Astrocyte of the cerebellum (primary cell): ENCODE measurements at regions not wholly inside any gene's neighbourhood (a gene's known extent, or its start where the extent isn't known, plus 50 kb on each side); places are given as distances from the start of the nearest gene placed in this dataset.

ENCODE experiments used
- DNase-seq: peaks from one replicate; pipeline ENCODE4 v3.0.0-alpha.2; 2011; ENCODE audit warnings: low read depth
- H3K4me3 ChIP-seq: 2 replicates; pipeline ENCODE4 v1.5.1; 2011; ENCODE audit warnings: mild to moderate bottlenecking, low read depth, low read length, moderate library complexity
- CTCF ChIP-seq: IDR thresholded peaks from 2 replicates; pipeline ENCODE4 v1.5.1; 2012; ENCODE audit warnings: low read length, low read depth, moderate library complexity, mild to moderate bottlenecking; ENCODE audit errors: missing control alignments
- in situ Hi-C: cut with HindIII; loops from 2 replicates; pipeline ENCODE4 v1.10.0; 2017; ENCODE audit warnings: low sequenced_read_pairs

- in situ Hi-C loops: loop anchor here (25.0 kb wide), 1 partner anchor 643 kb away; the partner anchor contains the start of genes NUP37 and PARPBP
- DNase-seq: no peak
- TF ChIP-seq CTCF: no peak
- H3K4me3 ChIP-seq: no peak overlapping the region
These were observed 161.8 kb downstream of the PAH start for GRCh38 chr12:102755266-102755665.

GRCh38 chr12:102753802-102754201 is 163.2 kb downstream of the PAH start:
- in situ Hi-C loops: loop anchor here (25.0 kb wide), 1 partner anchor 642 kb away; the partner anchor contains the start of genes NUP37 and PARPBP
- TF ChIP-seq CTCF: no peak
- H3K4me3 ChIP-seq: no peak overlapping the region
- no peak for DNase-seq

GRCh38 chr12:102748704-102749103 is 168.3 kb downstream of the PAH start:
- TF ChIP-seq CTCF: no peak
- H3K4me3 ChIP-seq: no peak overlapping the region
- in situ Hi-C loops: no loop called here
- no peak for DNase-seq

- H3K4me3 ChIP-seq: no peak overlapping the region
- no peak for TF ChIP-seq CTCF
- DNase-seq: no peak
- in situ Hi-C loops: no loop called here
These were observed 170.1 kb downstream of the PAH start for GRCh38 chr12:102746963-102747362.

- no peak overlapping the region for H3K4me3 ChIP-seq
- TF ChIP-seq CTCF: no peak
- DNase-seq: no peak
- in situ Hi-C loops: no loop called here
These were observed 171.0 kb downstream of the PAH start for GRCh38 chr12:102745971-102746600.

- DNase-seq: no peak
- H3K4me3 ChIP-seq: no peak overlapping the region
- in situ Hi-C loops: no loop called here
- no peak for TF ChIP-seq CTCF
These were observed 175.8 kb downstream of the PAH start for GRCh38 chr12:102741196-102741595.
